H9 (cell line): ENCODE measurements at regions not wholly inside any gene's neighbourhood (a gene's known extent, or its start where the extent isn't known, plus 50 kb on each side); places are given as distances from the start of the nearest gene placed in this dataset.

Experiments
- DNase-seq: peaks from one replicate; pipeline ENCODE4 v3.0.0-alpha.2; 2017
- H2AFZ ChIP-seq: one replicate; pipeline ENCODE4 v1.6.1; 2013; ENCODE audit warnings: mild to moderate bottlenecking, low read length, control low read depth, moderate library complexity
- H2AK5ac ChIP-seq: 2 replicates; pipeline ENCODE4 v1.6.1; 2013; ENCODE audit warnings: low read length, control low read depth, mixed read lengths; ENCODE audit not compliant: insufficient read length
- H2BK120ac ChIP-seq: one replicate; pipeline ENCODE4 v1.6.1; 2013; ENCODE audit warnings: low read depth, mild to moderate bottlenecking, low read length, control low read depth, inconsistent platforms; ENCODE audit not compliant: poor library complexity, severe bottlenecking
- H2BK12ac ChIP-seq: 2 replicates; pipeline ENCODE4 v1.6.1; 2013; ENCODE audit warnings: low read length, control low read depth, mixed read lengths, low read depth; ENCODE audit not compliant: insufficient read length
- H2BK15ac ChIP-seq: 2 replicates; pipeline ENCODE4 v1.6.1; 2013; ENCODE audit warnings: low read depth, low read length, control low read depth
- H2BK20ac ChIP-seq: one replicate; pipeline ENCODE4 v1.6.1; 2013; ENCODE audit warnings: low read depth, mild to moderate bottlenecking, low read length, control low read depth, inconsistent platforms; ENCODE audit not compliant: poor library complexity, severe bottlenecking
- H2BK5ac ChIP-seq: 2 replicates; pipeline ENCODE4 v1.6.1; 2013; ENCODE audit warnings: low read length, control low read depth, mixed read lengths; ENCODE audit not compliant: insufficient read length
- H3K14ac ChIP-seq: 2 replicates; pipeline ENCODE4 v1.6.1; 2013; ENCODE audit warnings: low read length, control low read depth; ENCODE audit not compliant: insufficient read depth
- H3K18ac ChIP-seq: 2 replicates; pipeline ENCODE4 v1.6.1; 2013; ENCODE audit warnings: low read depth, mild to moderate bottlenecking, mixed read lengths, low read length, control low read depth; ENCODE audit not compliant: insufficient read length
- H3K23ac ChIP-seq: 2 replicates; pipeline ENCODE4 v1.6.1; 2013; ENCODE audit warnings: low read length, control low read depth, mixed read lengths, low read depth; ENCODE audit not compliant: insufficient read length
- H3K23me2 ChIP-seq: 2 replicates; pipeline ENCODE4 v1.6.1; 2013; ENCODE audit warnings: low read depth, mild to moderate bottlenecking, mixed read lengths, low read length, control low read depth; ENCODE audit not compliant: insufficient read length, poor library complexity, severe bottlenecking
- H3K27ac ChIP-seq: 2 replicates; pipeline ENCODE4 v1.5.1; 2013; ENCODE audit warnings: low read length, control low read depth, mixed read lengths, low read depth; ENCODE audit not compliant: insufficient read length
- H3K27me3 ChIP-seq: 2 replicates; pipeline ENCODE4 v1.6.1; 2013; ENCODE audit warnings: low read length, control low read depth, inconsistent platforms; ENCODE audit not compliant: insufficient read depth
- H3K4ac ChIP-seq: 2 replicates; pipeline ENCODE4 v1.6.1; 2013; ENCODE audit warnings: low read depth, mild to moderate bottlenecking, control low read depth, inconsistent platforms, low read length, moderate library complexity
- H3K4me1 ChIP-seq: 2 replicates; pipeline ENCODE4 v1.6.1; 2013; ENCODE audit warnings: low read length, control low read depth, inconsistent platforms; ENCODE audit not compliant: insufficient read depth
- H3K4me2 ChIP-seq: 2 replicates; pipeline ENCODE4 v1.6.1; 2013; ENCODE audit warnings: low read length, control low read depth, mixed read lengths; ENCODE audit not compliant: insufficient read length, insufficient read depth
- H3K56ac ChIP-seq: 2 replicates; pipeline ENCODE4 v1.6.1; 2013; ENCODE audit warnings: low read depth, mild to moderate bottlenecking, mixed read lengths, low read length, control low read depth; ENCODE audit not compliant: insufficient read length
- H3K79me1 ChIP-seq: 2 replicates; pipeline ENCODE4 v1.6.1; 2013; ENCODE audit warnings: low read depth, mild to moderate bottlenecking, moderate library complexity, low read length, control low read depth, inconsistent platforms; ENCODE audit not compliant: insufficient read depth, poor library complexity, severe bottlenecking
- H3K79me2 ChIP-seq: 2 replicates; pipeline ENCODE4 v1.6.1; 2013; ENCODE audit warnings: low read length, control low read depth, inconsistent platforms; ENCODE audit not compliant: insufficient read depth
- H3K9ac ChIP-seq: 2 replicates; pipeline ENCODE4 v1.6.1; 2013; ENCODE audit warnings: low read length, control low read depth, mixed read lengths; ENCODE audit not compliant: insufficient read length; ENCODE audit errors: extremely low read depth
- H3K9me3 ChIP-seq: one replicate; pipeline ENCODE4 v1.6.1; 2013; ENCODE audit warnings: low read depth, low read length, inconsistent platforms; ENCODE audit not compliant: control insufficient read depth
- H3T11ph ChIP-seq: one replicate; pipeline ENCODE4 v1.6.1; 2013; ENCODE audit warnings: mild to moderate bottlenecking, low read length, control low read depth, inconsistent platforms
- H4K20me1 ChIP-seq: one replicate; pipeline ENCODE4 v1.6.1; 2013; ENCODE audit not compliant: control insufficient read depth, insufficient read length, insufficient read depth
- H4K5ac ChIP-seq: 2 replicates; pipeline ENCODE4 v1.6.1; 2013; ENCODE audit warnings: low read depth, mild to moderate bottlenecking, mixed read lengths, low read length, control low read depth; ENCODE audit not compliant: insufficient read length
- H4K8ac ChIP-seq: replicated peaks from 2 replicates; pipeline ENCODE4 v1.6.1; 2013; ENCODE audit warnings: low read length, control low read depth, mixed read lengths, low read depth; ENCODE audit not compliant: insufficient read length
- H4K91ac ChIP-seq: 2 replicates; pipeline ENCODE4 v1.6.1; 2013; ENCODE audit warnings: low read depth, mild to moderate bottlenecking, moderate library complexity, mixed read lengths, low read length, control low read depth; ENCODE audit not compliant: insufficient read length
- H3K27ac Mint-ChIP-seq, 3 experiments: 2 replicates in 2 of 3; 3 replicates in 1 of 3; pipeline ENCODE4 v1.8.0; 2020 to 2021; ENCODE audit warnings: mixed read lengths in 3 of 3, mild to moderate bottlenecking in 1 of 3, moderate library complexity in 1 of 3
- H3K27me3 Mint-ChIP-seq: 2 replicates; pipeline ENCODE4 v1.8.0; 2021; ENCODE audit warnings: low read depth, mild to moderate bottlenecking, moderate library complexity, mixed read lengths
- H3K36me3 Mint-ChIP-seq, 3 experiments: 2 replicates in 2 of 3; 3 replicates in 1 of 3; pipeline ENCODE4 v1.8.0; 2020 to 2021; ENCODE audit warnings: low read depth in 3 of 3, mixed read lengths in 3 of 3; ENCODE audit not compliant: insufficient read depth in 1 of 3
- H3K4me1 Mint-ChIP-seq, 2 experiments: 2 replicates each; pipeline ENCODE4 v1.8.0; 2020; ENCODE audit warnings: mixed read lengths in 2 of 2
- H3K4me3 Mint-ChIP-seq, 2 experiments: 2 replicates in 1 of 2; 3 replicates in 1 of 2; pipeline ENCODE4 v1.8.0; 2020 to 2021; ENCODE audit warnings: mild to moderate bottlenecking in 2 of 2, mixed read lengths in 2 of 2, moderate library complexity in 1 of 2
- H3K9me3 Mint-ChIP-seq, 2 experiments: 2 replicates in 1 of 2; 3 replicates in 1 of 2; pipeline ENCODE4 v1.8.0; 2020; ENCODE audit warnings: mild to moderate bottlenecking in 2 of 2, mixed read lengths in 2 of 2, moderate library complexity in 1 of 2
- WGBS: extraction: QIAGEN DNeasy Blood & Tissue Kit; methylation state at CpG from one replicate; pipeline ENCODE4 v1.1.7; 2013; ENCODE audit warnings: missing lambda C conversion rate, low lambda C conversion rate, mixed read lengths; ENCODE audit not compliant: insufficient read length; ENCODE audit errors: extremely low coverage; 5-methylcytosine and 5-hydroxymethylcytosine counted together
- TF ChIP-seq, protein P1 (sequence below): fragments of 200-600 bp; sonication (generic); conservative IDR thresholded peaks from 3 replicates; pipeline ENCODE4 v1.8.0; 2021; ENCODE audit warnings: antibody characterized with exemption, mild to moderate bottlenecking

- H2AK5ac ChIP-seq, result no peak overlapping the region
- H3K14ac ChIP-seq, result no peak overlapping the region
- no peak overlapping the region for H2BK12ac ChIP-seq
- H3K4me1 ChIP-seq, result no peaks in the 10 kb centered on the region
- no peak overlapping the region for H3K4ac ChIP-seq
- H3K36me3 Mint-ChIP-seq, result no peaks in the 10 kb centered on the region
- no peak overlapping the region for H2BK20ac ChIP-seq
- no peaks in the 10 kb centered on the region for H3K79me2 ChIP-seq
- no peaks in the 10 kb centered on the region for H3K9me3 Mint-ChIP-seq
- no peaks in the 10 kb centered on the region for H3K79me1 ChIP-seq
- no peaks in the 10 kb centered on the region for H3K9me3 ChIP-seq
- H4K5ac ChIP-seq, result no peak overlapping the region
- no peak overlapping the region for H3K4me3 Mint-ChIP-seq
- H2BK120ac ChIP-seq, result no peak overlapping the region
- H3K9ac ChIP-seq, result no peak overlapping the region
- H2BK15ac ChIP-seq, result no peak overlapping the region
- no peaks in the 10 kb centered on the region for H3K27me3 ChIP-seq
- TF ChIP-seq, protein P1, sequence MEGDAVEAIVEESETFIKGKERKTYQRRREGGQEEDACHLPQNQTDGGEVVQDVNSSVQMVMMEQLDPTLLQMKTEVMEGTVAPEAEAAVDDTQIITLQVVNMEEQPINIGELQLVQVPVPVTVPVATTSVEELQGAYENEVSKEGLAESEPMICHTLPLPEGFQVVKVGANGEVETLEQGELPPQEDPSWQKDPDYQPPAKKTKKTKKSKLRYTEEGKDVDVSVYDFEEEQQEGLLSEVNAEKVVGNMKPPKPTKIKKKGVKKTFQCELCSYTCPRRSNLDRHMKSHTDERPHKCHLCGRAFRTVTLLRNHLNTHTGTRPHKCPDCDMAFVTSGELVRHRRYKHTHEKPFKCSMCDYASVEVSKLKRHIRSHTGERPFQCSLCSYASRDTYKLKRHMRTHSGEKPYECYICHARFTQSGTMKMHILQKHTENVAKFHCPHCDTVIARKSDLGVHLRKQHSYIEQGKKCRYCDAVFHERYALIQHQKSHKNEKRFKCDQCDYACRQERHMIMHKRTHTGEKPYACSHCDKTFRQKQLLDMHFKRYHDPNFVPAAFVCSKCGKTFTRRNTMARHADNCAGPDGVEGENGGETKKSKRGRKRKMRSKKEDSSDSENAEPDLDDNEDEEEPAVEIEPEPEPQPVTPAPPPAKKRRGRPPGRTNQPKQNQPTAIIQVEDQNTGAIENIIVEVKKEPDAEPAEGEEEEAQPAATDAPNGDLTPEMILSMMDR, result no peak
- H3K23me2 ChIP-seq, result no peaks in the 10 kb centered on the region
- H3K4me2 ChIP-seq, result no peak overlapping the region
- H4K8ac ChIP-seq, result no peak overlapping the region
- H3K27me3 Mint-ChIP-seq, result no peaks in the 10 kb centered on the region; the same call in 1 of the 2 replicates
- H3K4me1 Mint-ChIP-seq, result peaks cover 0 to 9% of the 10 kb centered on the region in 2 experiments; a peak in 1 of 4 replicates
- H3K18ac ChIP-seq, result no peak overlapping the region
- no peak overlapping the region for H2BK5ac ChIP-seq
- DNase-seq, result no peak
- H3K27ac ChIP-seq, result no peak overlapping the region
- H2AFZ ChIP-seq, result no peak overlapping the region
- peak overlapping the region in 1 of 3 experiments; percentile 32; a peak in 1 of 7 replicates for H3K27ac Mint-ChIP-seq
- H4K20me1 ChIP-seq, result no peaks in the 10 kb centered on the region
- no peak overlapping the region for H3K23ac ChIP-seq
- no peak overlapping the region for H3T11ph ChIP-seq
- WGBS, result no CpG with 5 or more reads among the region's 1 CpG
- no peak overlapping the region for H4K91ac ChIP-seq
- no peak overlapping the region for H3K56ac ChIP-seq
These were observed 220.7 kb downstream of the TTC6 start for GRCh38 chr14:37816135-37816534.
